ENCODE measurements at regions not wholly inside any gene's neighbourhood (a gene's known extent, or its start where the extent isn't known, plus 50 kb on each side); places are given as distances from the start of the nearest gene placed in this dataset.

DNA sequence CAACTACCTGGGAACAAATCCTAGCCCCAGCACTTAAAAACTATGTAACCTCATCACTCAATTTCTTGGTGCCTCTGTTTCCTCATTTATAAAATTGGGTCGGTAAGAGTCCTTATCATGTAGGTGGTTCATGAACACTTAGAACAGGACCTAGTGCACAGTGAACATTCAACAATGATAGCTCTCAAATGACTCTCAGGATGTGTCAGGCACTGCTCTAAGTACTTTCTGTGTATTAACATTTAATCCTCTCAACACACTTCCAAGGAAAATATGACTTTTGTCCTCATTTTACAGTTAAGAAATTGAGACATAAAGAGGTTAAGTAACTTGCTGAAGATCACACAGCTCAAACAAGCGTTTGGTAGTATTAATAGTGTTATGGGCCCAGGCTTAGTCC lies 202.1 kb upstream of the KLF4 start:
- Histone ChIP-seq H3K4me1 (ENCODE audit: control insufficient read depth in 5 of 5, insufficient read depth in 5 of 5, low read length in 5 of 5) (peaks cover 0 to 8% (median 0%) of the 10 kb centered on the region in 5 donors), H3K27me3 (ENCODE audit: control insufficient read depth in 3 of 3, insufficient read depth in 3 of 3, low read length in 2 of 3) (no peaks in the 10 kb centered on the region), H3K4me3 (no peak overlapping the region), H3K27ac (ENCODE audit: low read depth in 1 of 2, low read length in 1 of 2) (no peak overlapping the region), H3K36me3 (ENCODE audit: control insufficient read depth in 4 of 4, insufficient read depth in 4 of 4, low read length in 4 of 4) (no peaks in the 10 kb centered on the region), H3K9me3 (ENCODE audit: control insufficient read depth in 4 of 4, insufficient read depth in 3 of 4, low read length in 3 of 4) (no peaks in the 10 kb centered on the region), H3K9ac (ENCODE audit: insufficient read depth in 1 of 2, low read length in 2 of 2) (no peak overlapping the region)
- no peak for DNase-seq
- no peak for ATAC-seq (ENCODE audit: insufficient read depth, low FRiP score)
- WGBS, 2 donors: 69 to 75% methylated on average over 2 of the region's 2 CpGs
- TF ChIP-seq, protein P1, sequence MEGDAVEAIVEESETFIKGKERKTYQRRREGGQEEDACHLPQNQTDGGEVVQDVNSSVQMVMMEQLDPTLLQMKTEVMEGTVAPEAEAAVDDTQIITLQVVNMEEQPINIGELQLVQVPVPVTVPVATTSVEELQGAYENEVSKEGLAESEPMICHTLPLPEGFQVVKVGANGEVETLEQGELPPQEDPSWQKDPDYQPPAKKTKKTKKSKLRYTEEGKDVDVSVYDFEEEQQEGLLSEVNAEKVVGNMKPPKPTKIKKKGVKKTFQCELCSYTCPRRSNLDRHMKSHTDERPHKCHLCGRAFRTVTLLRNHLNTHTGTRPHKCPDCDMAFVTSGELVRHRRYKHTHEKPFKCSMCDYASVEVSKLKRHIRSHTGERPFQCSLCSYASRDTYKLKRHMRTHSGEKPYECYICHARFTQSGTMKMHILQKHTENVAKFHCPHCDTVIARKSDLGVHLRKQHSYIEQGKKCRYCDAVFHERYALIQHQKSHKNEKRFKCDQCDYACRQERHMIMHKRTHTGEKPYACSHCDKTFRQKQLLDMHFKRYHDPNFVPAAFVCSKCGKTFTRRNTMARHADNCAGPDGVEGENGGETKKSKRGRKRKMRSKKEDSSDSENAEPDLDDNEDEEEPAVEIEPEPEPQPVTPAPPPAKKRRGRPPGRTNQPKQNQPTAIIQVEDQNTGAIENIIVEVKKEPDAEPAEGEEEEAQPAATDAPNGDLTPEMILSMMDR (IDR thresholded peaks at IDR 0.05; ENCODE audit: control extremely low read depth, extremely low read depth): no peak

DNA sequence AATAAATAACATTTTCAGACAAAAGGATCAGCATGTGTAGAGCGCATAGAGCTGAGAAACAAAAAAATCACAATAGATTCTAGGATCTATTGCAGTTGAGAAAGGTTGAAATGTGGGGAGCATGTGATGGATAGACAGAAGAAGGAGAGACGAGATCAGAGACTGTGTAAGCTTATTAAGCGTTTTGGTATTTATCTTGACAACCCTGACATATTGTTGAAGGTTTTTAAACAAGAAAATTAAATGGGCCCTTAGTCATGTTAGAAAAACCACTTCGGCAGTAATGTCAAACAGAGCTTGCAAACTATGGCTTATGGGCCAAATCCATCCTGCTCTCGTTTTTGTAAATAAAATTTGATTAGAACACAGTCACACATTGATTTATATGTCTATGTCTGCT lies 200.5 kb upstream of the KLF4 start:
- WGBS, 2 donors: 70 to 89% methylated on average over 5 of the region's 5 CpGs
- Histone ChIP-seq H3K9ac (ENCODE audit: insufficient read depth in 1 of 2, low read length in 2 of 2) (no peak overlapping the region), H3K4me3 (no peak overlapping the region), H3K36me3 (ENCODE audit: control insufficient read depth in 4 of 4, insufficient read depth in 4 of 4, low read length in 4 of 4) (no peaks in the 10 kb centered on the region), H3K27me3 (ENCODE audit: control insufficient read depth in 3 of 3, insufficient read depth in 3 of 3, low read length in 2 of 3) (no peaks in the 10 kb centered on the region), H3K4me1 (ENCODE audit: control insufficient read depth in 5 of 5, insufficient read depth in 5 of 5, low read length in 5 of 5) (peaks cover 0 to 8% (median 0%) of the 10 kb centered on the region in 5 donors), H3K9me3 (ENCODE audit: control insufficient read depth in 4 of 4, insufficient read depth in 3 of 4, low read length in 3 of 4) (no peaks in the 10 kb centered on the region), H3K27ac (ENCODE audit: low read depth in 1 of 2, low read length in 1 of 2) (no peak overlapping the region)
- ATAC-seq (ENCODE audit: insufficient read depth, low FRiP score) (no peak), DNase-seq (no peak)
- TF ChIP-seq, protein P1 (IDR thresholded peaks at IDR 0.05; ENCODE audit: control extremely low read depth, extremely low read depth): no peak

- no peaks in the 10 kb centered on the region for H3K4me1 ChIP-seq (ENCODE audit: control insufficient read depth in 5 of 5, insufficient read depth in 5 of 5, low read length in 5 of 5)
- DNase-seq: no peak
- H3K9me3 ChIP-seq (ENCODE audit: control insufficient read depth in 4 of 4, insufficient read depth in 3 of 4, low read length in 3 of 4): no peaks in the 10 kb centered on the region
- H3K27me3 ChIP-seq (ENCODE audit: control insufficient read depth in 3 of 3, insufficient read depth in 3 of 3, low read length in 2 of 3): no peaks in the 10 kb centered on the region
- no peak overlapping the region for H3K4me3 ChIP-seq
- no peaks in the 10 kb centered on the region for H3K36me3 ChIP-seq (ENCODE audit: control insufficient read depth in 4 of 4, insufficient read depth in 4 of 4, low read length in 4 of 4)
- no peak for ATAC-seq (ENCODE audit: insufficient read depth, low FRiP score)
- H3K27ac ChIP-seq (ENCODE audit: low read depth in 1 of 2, low read length in 1 of 2): no peak overlapping the region
- H3K9ac ChIP-seq (ENCODE audit: insufficient read depth in 1 of 2, low read length in 2 of 2): no peak overlapping the region
- TF ChIP-seq, protein P1 (IDR thresholded peaks at IDR 0.05; ENCODE audit: control extremely low read depth, extremely low read depth): no peak
These were observed 199.2 kb upstream of the KLF4 start for GRCh38 chr9:107688728-107689127.

- Histone ChIP-seq H3K4me3 (no peak overlapping the region), H3K27ac (ENCODE audit: low read depth in 1 of 2, low read length in 1 of 2) (no peak overlapping the region), H3K4me1 (ENCODE audit: control insufficient read depth in 5 of 5, insufficient read depth in 5 of 5, low read length in 5 of 5) (no peaks in the 10 kb centered on the region), H3K36me3 (ENCODE audit: control insufficient read depth in 4 of 4, insufficient read depth in 4 of 4, low read length in 4 of 4) (no peaks in the 10 kb centered on the region), H3K9ac (ENCODE audit: insufficient read depth in 1 of 2, low read length in 2 of 2) (no peak overlapping the region), H3K9me3 (ENCODE audit: control insufficient read depth in 4 of 4, insufficient read depth in 3 of 4, low read length in 3 of 4) (no peaks in the 10 kb centered on the region), H3K27me3 (ENCODE audit: control insufficient read depth in 3 of 3, insufficient read depth in 3 of 3, low read length in 2 of 3) (no peaks in the 10 kb centered on the region)
- ATAC-seq (ENCODE audit: insufficient read depth, low FRiP score) (no peak), DNase-seq (no peak)
- 80 to 89% methylated on average over 4 of the region's 4 CpGs for WGBS, 2 donors
- TF ChIP-seq, protein P1 (IDR thresholded peaks at IDR 0.05; ENCODE audit: control extremely low read depth, extremely low read depth): no peak
These were observed 196.3 kb upstream of the KLF4 start for GRCh38 chr9:107685901-107686300.
